WI38 (cell line): ENCODE measurements at regions not wholly inside any gene's neighbourhood (a gene's known extent, or its start where the extent isn't known, plus 50 kb on each side); places are given as distances from the start of the nearest gene placed in this dataset.

Source experiments
- H3K4me3 ChIP-seq: 2 replicates; pipeline ENCODE4 v1.5.1; 2011; ENCODE audit warnings: low read depth, mild to moderate bottlenecking, control low read depth, low read length
- TF ChIP-seq, protein P1 (sequence below): IDR thresholded peaks from 2 replicates; pipeline ENCODE4 v1.5.1; 2012; ENCODE audit warnings: low read depth, mild to moderate bottlenecking, control low read depth, low read length

DNA sequence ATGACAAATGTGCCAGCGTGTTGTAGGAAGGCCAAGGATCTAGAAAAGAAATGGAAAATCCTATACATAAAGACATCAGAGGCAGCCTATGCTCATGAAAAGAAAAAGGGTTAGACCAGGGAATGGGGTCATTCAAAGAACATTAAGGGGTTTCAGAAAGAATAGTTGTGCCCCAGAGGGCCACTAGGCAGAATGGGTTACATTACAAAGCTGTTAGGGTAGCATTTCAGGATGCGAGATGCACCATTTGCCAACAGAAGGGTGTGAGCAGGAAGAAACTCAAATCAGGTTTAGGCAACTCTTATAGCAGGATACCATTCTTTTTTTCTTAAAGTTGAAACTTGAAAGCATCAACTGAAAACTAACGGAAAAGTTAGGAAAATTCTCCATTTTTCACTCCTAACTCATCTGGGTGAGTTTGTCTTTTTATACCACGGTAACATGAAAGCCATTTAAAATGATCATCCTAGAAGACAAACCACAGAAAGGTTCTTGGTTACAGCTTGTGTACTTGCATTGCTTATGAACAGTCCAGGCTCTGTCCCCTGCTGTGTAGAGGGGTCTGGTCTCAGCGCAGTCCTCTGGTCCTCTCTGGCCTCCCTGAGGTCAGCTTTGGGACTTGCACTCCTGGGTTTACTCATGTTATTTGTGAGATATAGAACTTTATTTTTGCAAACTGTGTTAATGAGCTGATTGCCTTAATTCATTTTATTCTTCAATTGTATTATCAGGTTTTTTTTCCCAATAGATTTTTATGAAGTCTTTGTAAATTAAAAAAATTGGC, 209.1 kb downstream of the DACT1 start:
- H3K4me3 ChIP-seq: no peak overlapping the region
- TF ChIP-seq, protein P1, sequence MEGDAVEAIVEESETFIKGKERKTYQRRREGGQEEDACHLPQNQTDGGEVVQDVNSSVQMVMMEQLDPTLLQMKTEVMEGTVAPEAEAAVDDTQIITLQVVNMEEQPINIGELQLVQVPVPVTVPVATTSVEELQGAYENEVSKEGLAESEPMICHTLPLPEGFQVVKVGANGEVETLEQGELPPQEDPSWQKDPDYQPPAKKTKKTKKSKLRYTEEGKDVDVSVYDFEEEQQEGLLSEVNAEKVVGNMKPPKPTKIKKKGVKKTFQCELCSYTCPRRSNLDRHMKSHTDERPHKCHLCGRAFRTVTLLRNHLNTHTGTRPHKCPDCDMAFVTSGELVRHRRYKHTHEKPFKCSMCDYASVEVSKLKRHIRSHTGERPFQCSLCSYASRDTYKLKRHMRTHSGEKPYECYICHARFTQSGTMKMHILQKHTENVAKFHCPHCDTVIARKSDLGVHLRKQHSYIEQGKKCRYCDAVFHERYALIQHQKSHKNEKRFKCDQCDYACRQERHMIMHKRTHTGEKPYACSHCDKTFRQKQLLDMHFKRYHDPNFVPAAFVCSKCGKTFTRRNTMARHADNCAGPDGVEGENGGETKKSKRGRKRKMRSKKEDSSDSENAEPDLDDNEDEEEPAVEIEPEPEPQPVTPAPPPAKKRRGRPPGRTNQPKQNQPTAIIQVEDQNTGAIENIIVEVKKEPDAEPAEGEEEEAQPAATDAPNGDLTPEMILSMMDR: no peak

DNA sequence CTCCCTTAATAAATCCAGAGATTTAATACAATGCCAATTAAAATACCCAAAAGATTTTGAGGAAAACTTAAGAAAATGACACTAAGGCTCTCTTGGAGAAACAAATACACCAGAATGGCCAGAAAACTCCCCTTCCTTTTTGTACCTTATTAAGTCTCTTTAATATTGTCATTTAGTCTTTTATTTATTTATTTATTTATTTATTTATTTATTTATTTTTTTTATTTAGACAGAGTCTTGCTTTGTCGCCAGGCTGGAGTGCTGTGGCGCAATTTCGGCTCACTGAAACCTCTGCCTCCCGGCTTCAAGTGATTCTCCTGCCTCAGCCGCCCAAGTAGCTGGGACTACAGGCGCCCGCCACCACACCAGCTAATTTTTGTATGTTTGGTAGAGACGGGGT, 210.6 kb downstream of the DACT1 start:
- TF ChIP-seq, protein P1: no peak
- no peak overlapping the region for H3K4me3 ChIP-seq

DNA sequence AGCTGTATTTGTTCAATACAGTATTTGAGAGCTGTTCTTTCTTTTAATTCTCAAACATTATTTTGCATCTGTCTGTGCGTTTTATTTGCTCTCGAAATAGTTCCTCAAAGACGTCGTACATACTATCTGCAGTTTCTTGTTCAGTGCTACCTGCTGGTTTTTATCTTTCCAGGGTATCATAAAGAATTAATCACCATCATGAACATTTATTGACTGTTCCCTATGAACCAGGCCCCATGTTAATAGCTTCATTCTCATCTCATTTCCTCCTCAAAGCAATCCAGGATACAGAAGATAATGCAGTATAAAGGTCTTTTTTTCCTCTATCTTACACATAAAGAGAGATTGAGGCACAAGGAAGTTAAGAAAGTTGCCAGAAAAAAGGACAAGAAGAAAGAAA, 211.8 kb downstream of the DACT1 start:
- TF ChIP-seq, protein P1: no peak
- no peak overlapping the region for H3K4me3 ChIP-seq

DNA sequence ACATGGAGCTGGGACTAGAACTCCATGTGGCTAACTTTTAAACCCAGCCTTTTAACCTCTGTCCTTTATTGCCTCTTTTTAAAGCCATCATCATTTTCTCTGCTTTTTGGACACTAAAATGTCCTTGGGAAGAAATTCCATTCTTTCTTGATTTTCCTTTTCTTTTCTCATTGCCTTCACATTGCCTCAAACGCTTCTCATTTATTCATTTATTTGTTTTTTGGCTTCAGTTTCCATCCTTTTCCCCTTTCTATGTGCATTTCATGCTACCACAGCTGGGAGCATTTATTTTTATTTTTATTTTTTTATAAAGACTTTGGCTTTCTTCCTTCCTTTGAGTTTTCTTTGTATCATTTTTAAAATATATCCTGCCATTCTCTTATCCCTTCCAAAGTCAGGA, 212.2 kb downstream of the DACT1 start:
- TF ChIP-seq, protein P1: no peak
- no peak overlapping the region for H3K4me3 ChIP-seq

DNA sequence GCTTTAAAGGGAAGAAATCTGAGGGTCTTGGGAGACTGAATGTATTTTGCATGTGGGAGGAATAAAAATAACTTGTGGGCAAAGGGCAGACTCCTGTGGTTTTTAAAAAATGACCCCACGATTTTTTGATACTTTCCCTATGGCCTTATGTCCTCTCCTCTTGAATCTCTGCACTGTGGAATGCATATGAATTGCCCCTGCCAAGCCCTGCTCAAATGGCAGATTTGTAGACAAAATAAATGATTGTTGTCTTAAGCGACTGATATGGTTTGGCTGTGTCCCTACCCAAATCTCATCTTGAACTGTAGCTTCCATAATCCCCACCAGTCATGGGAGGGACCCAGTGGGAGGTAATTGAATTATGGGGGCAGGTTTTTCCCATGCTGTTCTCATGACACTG, 223.8 kb downstream of the DACT1 start:
- TF ChIP-seq, protein P1: no peak
- H3K4me3 ChIP-seq: no peak overlapping the region

DNA sequence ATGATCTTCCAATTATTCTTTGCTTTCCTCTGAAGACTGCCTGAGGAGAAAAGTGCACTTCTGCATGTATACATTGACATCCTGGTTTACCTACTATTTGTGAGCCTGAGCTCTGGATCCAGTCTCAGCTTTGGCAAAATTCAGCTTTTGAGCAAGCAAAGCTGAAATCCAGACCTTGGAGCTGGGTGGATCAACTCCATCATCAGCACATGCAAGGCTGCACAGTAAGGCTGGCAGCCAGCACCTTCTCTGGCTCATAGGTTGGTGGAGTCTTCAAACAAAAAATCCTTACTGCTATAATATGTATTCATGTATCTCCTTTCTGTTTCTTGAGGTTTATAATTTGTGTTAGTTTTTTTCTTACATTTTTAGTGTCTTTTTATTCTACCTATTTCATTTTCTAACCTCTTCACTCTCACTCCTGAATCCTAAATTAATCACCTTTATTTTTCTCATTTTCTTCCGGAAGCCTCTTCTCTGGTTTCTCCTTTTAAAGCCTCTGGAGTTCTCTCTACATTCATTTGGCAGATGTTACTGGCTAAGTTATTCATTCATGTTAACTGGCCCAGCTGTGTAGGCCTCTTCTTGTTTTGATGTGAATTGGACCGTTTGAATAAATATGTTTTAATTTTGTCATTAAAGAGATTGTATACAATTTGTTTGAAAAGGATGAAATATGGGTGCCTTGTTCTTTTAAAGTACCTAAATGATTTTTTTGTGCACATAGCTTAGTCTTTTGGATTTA, 224.8 kb downstream of the DACT1 start:
- no peak overlapping the region for H3K4me3 ChIP-seq
- TF ChIP-seq, protein P1: no peak

DNA sequence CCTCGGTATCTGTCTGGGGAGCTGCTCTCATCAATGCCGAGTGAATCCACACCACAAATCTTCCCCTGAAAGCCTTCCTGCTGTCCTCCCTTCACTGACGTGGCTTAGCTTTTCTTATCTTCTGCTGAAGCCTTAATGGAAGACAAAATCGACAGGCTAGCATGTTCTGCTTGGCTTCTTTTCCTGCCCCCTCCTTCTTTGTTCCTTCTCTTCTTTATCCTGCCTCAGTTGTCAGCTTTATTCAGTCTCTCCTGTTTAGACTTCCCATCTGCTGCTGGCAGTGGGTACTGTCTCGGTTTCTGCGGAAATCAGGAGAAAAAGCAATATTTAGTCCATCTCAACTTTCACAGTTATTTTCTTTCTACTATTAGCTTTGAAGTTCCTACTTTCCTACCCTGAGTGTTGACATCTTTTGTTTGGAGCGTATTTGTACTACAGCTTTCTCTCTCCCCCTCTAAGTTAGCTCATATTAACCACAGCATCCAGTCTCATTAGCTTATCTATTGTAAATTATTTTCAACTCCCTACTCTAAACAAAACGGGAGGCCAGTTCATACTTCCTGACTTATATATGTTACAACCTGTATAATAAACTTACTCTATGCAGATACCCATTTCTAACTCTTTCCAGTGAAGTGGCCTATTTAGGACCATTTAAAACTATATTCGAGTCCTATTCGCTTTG, 226.0 kb downstream of the DACT1 start:
- TF ChIP-seq, protein P1: no peak
- H3K4me3 ChIP-seq: no peak overlapping the region
